ENCODE measurements at regions not wholly inside any gene's neighbourhood (a gene's known extent, or its start where the extent isn't known, plus 50 kb on each side); places are given as distances from the start of the nearest gene placed in this dataset.

DNA sequence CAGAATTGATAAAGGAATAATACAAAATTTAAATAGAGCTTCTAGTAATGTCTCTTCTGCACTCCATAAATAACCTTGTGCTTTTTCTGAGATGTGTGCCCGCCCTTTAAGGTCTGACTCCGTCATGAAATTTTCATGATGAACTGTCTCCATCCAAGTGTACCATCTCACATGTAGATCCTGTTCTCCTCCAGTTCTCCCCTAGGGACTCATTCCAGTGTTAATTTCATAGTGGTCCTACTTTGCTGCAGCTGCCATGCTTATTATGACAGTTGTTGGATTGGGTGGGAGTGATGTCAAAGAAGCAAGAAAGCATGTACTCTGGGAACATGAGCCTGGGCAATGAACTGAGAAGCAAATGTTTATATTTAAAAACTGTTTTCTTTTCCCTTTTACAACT lies 442.5 kb upstream of the PDE3A start:
- Histone ChIP-seq H3K27me3 (ENCODE audit: control insufficient read depth, insufficient read depth, low read length) (no peaks in the 10 kb centered on the region), H3K4me3 (ENCODE audit: insufficient read depth, low read depth, low read length) (no peak overlapping the region), H3K36me3 (replicated peaks; ENCODE audit: control insufficient read depth, insufficient read depth, low read length) (no peaks in the 10 kb centered on the region)
- no peak for DNase-seq

DNA sequence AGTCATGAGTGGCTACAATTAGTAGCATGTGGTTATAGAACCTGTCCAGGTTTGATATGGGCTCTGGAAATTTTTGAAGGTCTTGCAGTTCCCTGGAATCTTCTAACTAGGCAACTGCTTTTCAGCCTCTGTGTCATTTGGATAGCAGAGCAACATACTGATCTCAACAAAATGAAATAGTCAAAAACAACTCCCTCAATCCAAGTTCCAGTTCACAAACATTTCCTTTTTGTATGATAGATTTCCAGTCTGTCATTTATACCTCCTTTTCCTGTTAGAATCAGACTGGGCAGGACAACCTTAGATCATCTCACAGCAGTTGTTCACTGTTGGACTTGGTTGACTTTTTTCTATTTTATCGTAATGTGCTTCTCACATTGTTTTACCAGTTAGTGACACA lies 442.1 kb upstream of the PDE3A start:
- Histone ChIP-seq H3K27me3 (ENCODE audit: control insufficient read depth, insufficient read depth, low read length) (no peaks in the 10 kb centered on the region), H3K36me3 (replicated peaks; ENCODE audit: control insufficient read depth, insufficient read depth, low read length) (no peaks in the 10 kb centered on the region), H3K4me3 (ENCODE audit: insufficient read depth, low read depth, low read length) (no peak overlapping the region)
- DNase-seq = no peak

DNA sequence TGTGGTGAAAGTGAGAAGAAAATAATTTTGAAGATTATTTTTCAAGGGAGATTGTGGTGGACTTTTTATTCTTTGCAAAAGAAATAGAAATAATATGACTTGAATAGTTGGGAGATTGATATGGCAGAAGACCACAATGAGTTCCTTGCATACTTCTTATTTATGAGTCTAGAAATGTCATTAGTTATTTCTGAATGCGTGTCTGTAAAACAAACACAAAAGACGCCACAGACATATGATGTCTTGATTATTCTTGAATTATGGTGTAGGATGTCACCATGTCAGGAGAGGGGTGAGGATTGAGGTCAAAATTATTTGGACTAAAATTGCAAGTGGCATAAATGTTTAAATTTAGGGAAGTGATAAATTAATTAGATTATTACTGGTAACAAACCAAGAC lies 440.7 kb upstream of the PDE3A start:
- Histone ChIP-seq H3K36me3 (replicated peaks; ENCODE audit: control insufficient read depth, insufficient read depth, low read length) (no peaks in the 10 kb centered on the region), H3K27me3 (ENCODE audit: control insufficient read depth, insufficient read depth, low read length) (no peaks in the 10 kb centered on the region), H3K4me3 (ENCODE audit: insufficient read depth, low read depth, low read length) (no peak overlapping the region)
- DNase-seq = no peak

DNA sequence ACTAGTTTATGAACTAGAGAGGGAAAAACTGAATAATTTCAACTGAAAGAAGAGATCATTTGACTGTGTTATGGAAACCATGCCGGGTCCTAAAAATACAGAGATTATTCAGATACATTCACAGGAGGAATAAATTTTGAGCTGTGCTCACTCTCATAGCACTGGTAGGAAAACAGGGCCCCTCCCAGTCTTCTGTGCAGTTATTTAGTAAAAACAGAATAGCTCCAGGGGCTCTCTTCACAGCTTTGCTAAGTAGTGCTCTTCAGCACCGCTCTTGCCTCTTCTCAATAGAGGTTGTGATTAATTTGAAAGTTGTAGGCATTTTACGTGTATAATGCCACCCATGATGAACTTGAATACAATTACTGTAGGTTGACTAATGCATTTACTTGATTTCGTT lies 435.9 kb upstream of the PDE3A start:
- Histone ChIP-seq H3K36me3 (replicated peaks; ENCODE audit: control insufficient read depth, insufficient read depth, low read length) (no peaks in the 10 kb centered on the region), H3K4me3 (ENCODE audit: insufficient read depth, low read depth, low read length) (no peak overlapping the region), H3K27me3 (ENCODE audit: control insufficient read depth, insufficient read depth, low read length) (no peaks in the 10 kb centered on the region)
- no peak for DNase-seq

DNA sequence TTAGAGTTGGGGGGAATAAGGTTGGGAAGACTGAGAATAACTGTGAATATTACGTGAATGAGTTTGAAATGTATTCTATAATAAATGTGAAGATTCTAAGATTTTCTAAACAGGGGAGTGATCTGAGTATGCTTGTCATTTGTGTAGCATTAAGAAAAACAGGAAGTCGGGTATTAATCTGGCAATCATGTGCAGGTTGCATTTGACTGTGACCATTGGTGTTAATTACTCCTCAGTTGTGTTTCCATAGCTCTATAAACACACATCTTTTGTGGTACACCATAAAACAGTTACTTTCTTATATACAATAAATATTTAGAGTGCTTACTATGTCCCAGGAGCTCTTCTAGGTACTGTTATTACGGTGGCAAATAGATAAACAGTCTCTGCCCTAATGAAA lies 434.4 kb upstream of the PDE3A start:
- Histone ChIP-seq H3K4me3 (ENCODE audit: insufficient read depth, low read depth, low read length) (no peak overlapping the region), H3K36me3 (replicated peaks; ENCODE audit: control insufficient read depth, insufficient read depth, low read length) (no peaks in the 10 kb centered on the region), H3K27me3 (ENCODE audit: control insufficient read depth, insufficient read depth, low read length) (no peaks in the 10 kb centered on the region)
- DNase-seq = no peak

DNA sequence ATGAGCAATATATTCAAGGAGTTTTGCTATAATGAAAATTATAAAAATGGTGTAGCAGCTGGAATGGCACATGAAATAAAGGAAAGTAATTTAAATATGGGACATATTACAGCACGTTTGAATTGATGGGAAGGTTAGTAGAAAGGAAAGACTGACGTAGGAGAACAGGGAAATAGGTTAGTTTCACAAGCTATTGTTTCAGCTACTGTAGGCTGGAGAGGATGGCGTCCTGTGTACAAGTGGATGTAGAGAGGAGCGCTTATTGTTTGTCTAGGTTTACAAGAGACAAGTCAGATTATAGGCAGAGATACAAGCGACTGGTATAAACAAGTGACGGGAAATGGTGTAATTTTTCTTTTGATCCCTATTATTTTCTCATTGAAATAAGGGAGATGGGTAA lies 431.2 kb upstream of the PDE3A start:
- Histone ChIP-seq H3K27me3 (ENCODE audit: control insufficient read depth, insufficient read depth, low read length) (no peaks in the 10 kb centered on the region), H3K4me3 (ENCODE audit: insufficient read depth, low read depth, low read length) (no peak overlapping the region), H3K36me3 (replicated peaks; ENCODE audit: control insufficient read depth, insufficient read depth, low read length) (no peaks in the 10 kb centered on the region)
- no peak for DNase-seq

DNA sequence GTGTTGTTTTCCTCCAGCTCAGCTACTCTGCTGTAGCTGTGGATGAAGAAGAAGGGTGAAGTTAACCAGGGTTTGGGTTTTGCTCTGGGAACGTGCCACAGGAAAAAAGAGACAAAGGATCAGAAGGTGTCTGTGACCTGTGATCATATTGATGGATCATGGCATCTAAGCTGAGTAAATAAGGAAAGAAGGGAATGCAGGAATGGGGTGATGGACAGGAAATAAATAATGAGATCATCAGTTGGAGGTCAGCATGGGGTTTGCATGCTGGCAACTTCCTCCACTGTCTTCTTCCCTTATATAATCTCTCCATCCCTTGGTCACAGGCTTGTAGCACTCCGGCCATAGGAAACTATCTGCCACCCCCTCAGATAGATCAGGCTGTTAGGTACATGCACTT lies 430.3 kb upstream of the PDE3A start:
- Histone ChIP-seq H3K4me3 (ENCODE audit: insufficient read depth, low read depth, low read length) (no peak overlapping the region), H3K36me3 (replicated peaks; ENCODE audit: control insufficient read depth, insufficient read depth, low read length) (no peaks in the 10 kb centered on the region), H3K27me3 (ENCODE audit: control insufficient read depth, insufficient read depth, low read length) (no peaks in the 10 kb centered on the region)
- no peak for DNase-seq

DNA sequence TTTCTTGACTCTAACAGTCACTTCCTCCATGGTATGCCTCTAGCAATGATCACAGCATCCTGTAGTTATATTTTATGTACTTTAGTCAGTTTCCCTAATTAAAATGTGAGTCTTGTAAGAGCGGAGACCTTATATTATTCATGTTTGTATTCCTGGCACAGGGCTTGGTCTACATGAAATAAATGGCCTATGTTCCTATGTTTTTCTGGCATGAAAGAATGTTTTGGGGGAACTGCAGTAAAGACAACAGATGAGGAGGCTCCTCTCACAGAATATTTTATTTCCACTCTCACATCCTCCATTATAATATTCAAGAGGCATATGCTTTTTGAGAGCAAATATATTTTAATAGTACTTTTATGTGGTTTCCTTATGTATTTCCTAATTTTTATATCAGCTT lies 429.8 kb upstream of the PDE3A start:
- Histone ChIP-seq H3K36me3 (replicated peaks; ENCODE audit: control insufficient read depth, insufficient read depth, low read length) (no peaks in the 10 kb centered on the region), H3K27me3 (ENCODE audit: control insufficient read depth, insufficient read depth, low read length) (no peaks in the 10 kb centered on the region), H3K4me3 (ENCODE audit: insufficient read depth, low read depth, low read length) (no peak overlapping the region)
- DNase-seq = no peak

DNA sequence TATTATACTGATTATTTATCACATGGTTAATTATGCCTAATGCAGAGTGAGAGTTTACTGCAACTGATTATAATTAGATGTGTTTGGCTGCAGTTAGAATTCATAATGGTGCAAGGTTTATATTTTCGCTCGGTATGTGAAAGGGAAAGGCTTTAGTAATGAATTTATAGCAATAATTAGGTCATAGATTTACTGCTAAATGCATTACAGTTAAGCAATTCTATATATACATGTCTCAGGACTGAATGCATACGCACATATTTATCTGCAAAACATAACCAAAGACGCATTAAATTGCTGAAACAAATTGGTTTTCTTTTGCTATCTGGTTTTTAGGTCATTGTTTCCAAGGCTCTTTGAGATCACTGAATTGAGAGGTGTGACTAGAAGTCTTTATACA lies 428.1 kb upstream of the PDE3A start:
- DNase-seq = no peak
- Histone ChIP-seq H3K36me3 (replicated peaks; ENCODE audit: control insufficient read depth, insufficient read depth, low read length) (no peaks in the 10 kb centered on the region), H3K4me3 (ENCODE audit: insufficient read depth, low read depth, low read length) (no peak overlapping the region), H3K27me3 (ENCODE audit: control insufficient read depth, insufficient read depth, low read length) (no peaks in the 10 kb centered on the region)

DNA sequence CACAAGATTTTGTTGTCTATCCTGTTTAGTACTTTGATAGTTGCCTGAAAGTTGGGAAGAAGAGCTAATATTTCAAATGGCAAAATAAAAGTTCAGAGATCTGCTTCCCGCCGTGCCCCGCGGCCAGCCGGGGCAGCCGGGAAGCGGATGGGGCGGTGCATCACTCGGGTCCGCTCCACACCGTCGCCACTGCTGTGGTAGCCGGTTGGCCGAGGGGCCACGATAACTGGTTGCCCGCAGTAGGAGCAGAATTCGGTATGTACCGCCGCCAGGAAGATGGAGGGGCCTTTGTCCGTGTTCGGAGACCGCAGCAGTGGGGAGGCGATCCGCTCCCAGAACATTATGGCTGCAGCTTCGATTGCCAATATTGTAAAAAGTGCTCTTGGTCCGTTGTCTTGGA lies 427.2 kb upstream of the PDE3A start:
- Histone ChIP-seq H3K4me3 (ENCODE audit: insufficient read depth, low read depth, low read length) (no peak overlapping the region), H3K27me3 (ENCODE audit: control insufficient read depth, insufficient read depth, low read length) (no peaks in the 10 kb centered on the region), H3K36me3 (replicated peaks; ENCODE audit: control insufficient read depth, insufficient read depth, low read length) (no peaks in the 10 kb centered on the region)
- DNase-seq = no peak

DNA sequence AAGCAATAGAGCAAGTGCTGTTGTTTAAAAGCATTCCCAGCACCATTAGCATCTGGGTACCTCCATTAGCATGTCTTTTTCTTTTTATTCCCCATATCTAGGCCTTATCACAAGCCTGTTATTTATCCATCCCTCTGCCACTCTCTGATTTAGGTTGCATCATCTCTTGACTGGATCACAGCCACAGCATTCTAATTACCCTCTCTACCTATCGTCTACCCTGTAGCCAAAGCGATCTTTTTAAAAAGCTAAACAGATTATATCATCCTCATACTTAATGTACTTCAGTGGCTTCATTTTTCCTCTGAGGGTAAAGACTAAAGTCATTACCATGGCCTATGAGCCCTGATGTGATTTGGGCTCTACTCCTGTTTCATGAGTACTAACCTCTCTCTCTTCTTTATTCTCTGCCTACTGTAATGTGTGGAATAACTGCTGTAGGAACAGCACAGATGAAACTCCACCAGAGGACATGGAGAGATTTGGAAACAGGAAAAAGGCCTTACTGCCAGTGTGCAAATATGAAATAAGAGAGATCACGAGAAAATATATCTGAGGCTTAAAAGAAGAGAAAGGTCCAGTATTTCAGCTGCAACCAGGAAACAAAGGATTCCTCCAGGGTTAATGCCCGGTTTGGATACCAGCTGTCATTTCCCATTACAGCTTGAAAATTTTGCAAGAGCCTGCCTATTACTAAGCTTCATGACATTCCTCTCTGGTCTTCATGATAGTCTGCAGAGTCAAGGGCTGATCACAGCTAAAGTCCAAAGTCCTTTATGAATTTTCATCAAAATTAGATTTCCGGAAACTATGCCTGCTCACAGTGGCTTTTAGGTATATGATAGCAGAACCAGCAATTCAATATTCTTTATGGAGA lies 422.5 kb upstream of the PDE3A start:
- Histone ChIP-seq H3K36me3 (replicated peaks; ENCODE audit: control insufficient read depth, insufficient read depth, low read length) (no peaks in the 10 kb centered on the region), H3K27me3 (ENCODE audit: control insufficient read depth, insufficient read depth, low read length) (no peaks in the 10 kb centered on the region), H3K4me3 (ENCODE audit: insufficient read depth, low read depth, low read length) (no peak overlapping the region)
- no peak for DNase-seq

DNA sequence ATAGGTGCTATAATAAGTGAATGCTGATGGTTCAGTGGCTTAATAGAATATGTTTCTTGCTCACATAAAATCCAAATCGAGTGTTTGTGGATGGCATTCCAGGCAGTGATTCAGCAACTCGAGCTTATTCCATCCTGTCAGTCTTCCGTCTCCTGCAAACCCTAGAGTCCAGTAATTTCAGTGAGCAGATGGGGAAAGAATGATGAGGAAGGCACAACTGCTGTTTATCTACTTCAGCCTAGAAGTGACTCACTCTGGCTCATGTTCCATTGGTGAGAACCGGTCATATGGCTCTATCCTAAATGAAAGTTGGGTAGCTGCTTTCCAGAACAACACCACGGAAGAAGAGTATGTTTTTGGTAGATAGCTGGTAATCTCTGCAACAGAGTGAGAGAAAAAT lies 421.8 kb upstream of the PDE3A start:
- H3K4me3 ChIP-seq (ENCODE audit: insufficient read depth, low read depth, low read length) = no peak overlapping the region
- H3K27me3 ChIP-seq (ENCODE audit: control insufficient read depth, insufficient read depth, low read length) = no peaks in the 10 kb centered on the region
- no peak for DNase-seq
- H3K36me3 ChIP-seq (replicated peaks; ENCODE audit: control insufficient read depth, insufficient read depth, low read length) = no peaks in the 10 kb centered on the region

DNA sequence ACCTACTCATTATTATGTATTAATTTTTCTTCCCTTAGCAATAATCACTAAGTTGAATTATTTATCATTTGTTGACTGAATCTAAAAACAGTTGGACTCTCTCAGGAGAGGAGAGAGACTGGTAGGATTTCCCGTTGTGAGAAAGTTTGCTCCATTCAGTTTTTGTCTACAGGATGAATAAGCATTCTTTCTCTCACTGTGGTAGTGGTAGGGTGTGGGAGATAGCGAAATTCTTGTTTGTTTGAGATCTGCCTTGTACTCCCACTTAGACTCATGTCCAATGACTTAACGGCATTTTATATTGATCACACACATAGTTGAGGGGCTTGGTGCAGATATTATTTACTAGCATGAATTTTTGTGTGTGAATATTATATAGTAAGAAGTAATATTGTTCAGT lies 421.0 kb upstream of the PDE3A start:
- Histone ChIP-seq H3K27me3 (ENCODE audit: control insufficient read depth, insufficient read depth, low read length) (no peaks in the 10 kb centered on the region), H3K4me3 (ENCODE audit: insufficient read depth, low read depth, low read length) (no peak overlapping the region), H3K36me3 (replicated peaks; ENCODE audit: control insufficient read depth, insufficient read depth, low read length) (no peaks in the 10 kb centered on the region)
- no peak for DNase-seq

DNA sequence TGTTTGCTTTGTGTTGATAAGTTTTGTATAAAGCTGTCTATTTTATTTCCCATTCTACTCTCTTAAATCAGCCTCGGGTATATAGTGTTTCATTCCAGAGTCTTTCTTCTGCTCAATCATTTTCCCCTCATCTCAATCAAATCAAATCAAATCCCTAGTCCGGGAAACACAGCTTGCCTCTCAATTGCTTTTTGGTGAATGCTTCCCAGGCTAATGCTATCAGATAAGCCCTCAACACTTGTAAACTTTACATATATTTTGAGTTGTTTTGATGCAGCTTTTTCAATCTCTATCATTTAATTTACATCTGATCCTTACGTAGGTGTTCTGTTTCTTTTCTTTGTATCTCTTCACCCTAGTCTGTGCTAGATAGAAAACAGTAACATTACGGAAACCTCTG lies 416.7 kb upstream of the PDE3A start:
- Histone ChIP-seq H3K36me3 (replicated peaks; ENCODE audit: control insufficient read depth, insufficient read depth, low read length) (no peaks in the 10 kb centered on the region), H3K27me3 (ENCODE audit: control insufficient read depth, insufficient read depth, low read length) (no peaks in the 10 kb centered on the region), H3K4me3 (ENCODE audit: insufficient read depth, low read depth, low read length) (no peak overlapping the region)
- no peak for DNase-seq

DNA sequence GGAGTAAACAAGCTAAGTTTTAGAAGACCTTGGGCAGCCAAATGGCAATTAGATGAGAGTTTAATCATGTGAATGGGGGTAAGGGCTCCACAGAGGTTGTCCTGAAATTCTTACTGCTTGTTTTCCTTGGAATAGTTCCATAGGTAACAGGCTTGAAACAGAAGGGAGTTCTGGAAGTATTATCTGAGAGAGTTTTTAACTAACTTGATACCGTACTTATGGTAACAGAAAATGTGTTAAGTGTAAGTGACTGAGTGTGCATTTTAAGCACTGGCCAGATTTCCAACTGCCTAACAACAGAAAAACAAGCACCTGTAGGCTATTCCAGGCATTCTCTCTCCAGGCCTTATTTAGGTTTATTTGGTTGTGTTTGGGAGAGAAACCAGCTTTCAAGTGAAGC lies 414.6 kb upstream of the PDE3A start:
- no peaks in the 10 kb centered on the region for H3K36me3 ChIP-seq (replicated peaks; ENCODE audit: control insufficient read depth, insufficient read depth, low read length)
- DNase-seq = no peak

DNA sequence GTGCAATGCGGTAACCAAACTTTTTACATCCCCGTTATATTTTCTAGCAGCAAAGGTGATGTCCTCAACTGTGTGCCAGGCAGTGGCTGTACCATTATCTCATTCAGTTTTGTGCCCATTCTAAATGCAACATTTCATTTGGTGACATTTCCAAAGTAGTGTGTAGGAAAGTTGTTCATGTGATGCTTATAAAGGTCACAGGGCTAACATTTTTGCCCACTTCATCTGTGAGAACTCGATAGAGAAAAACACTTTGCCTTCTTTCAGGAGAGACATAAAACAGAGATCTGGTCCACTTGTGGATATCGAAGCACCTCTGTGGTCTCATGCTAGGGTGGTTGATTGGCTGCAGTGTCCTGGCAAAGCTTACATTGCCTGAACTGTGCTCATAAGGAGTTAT lies 414.2 kb upstream of the PDE3A start:
- H3K27me3 ChIP-seq (ENCODE audit: control insufficient read depth, insufficient read depth, low read length) = no peaks in the 10 kb centered on the region
- H3K4me3 ChIP-seq (ENCODE audit: insufficient read depth, low read depth, low read length) = no peak overlapping the region
- no peak for DNase-seq
- no peaks in the 10 kb centered on the region for H3K36me3 ChIP-seq (replicated peaks; ENCODE audit: control insufficient read depth, insufficient read depth, low read length)

More for the DNA sequence above, 414.6 kb upstream of the PDE3A start:
- no peaks in the 10 kb centered on the region for H3K27me3 ChIP-seq (ENCODE audit: control insufficient read depth, insufficient read depth, low read length)
- no peak overlapping the region for H3K4me3 ChIP-seq (ENCODE audit: insufficient read depth, low read depth, low read length)
